ENCODE measurements at regions not wholly inside any gene's neighbourhood (a gene's known extent, or its start where the extent isn't known, plus 50 kb on each side); places are given as distances from the start of the nearest gene placed in this dataset.

- no peak overlapping the region for H3K4me3 Mint-ChIP-seq (ENCODE audit: unreplicated experiment)
- H3K27ac Mint-ChIP-seq (ENCODE audit: unreplicated experiment) = no peak overlapping the region
- H3K36me3 Mint-ChIP-seq (ENCODE audit: unreplicated experiment) = peaks cover 3% of the 10 kb centered on the region
- H3K9me3 Mint-ChIP-seq (ENCODE audit: unreplicated experiment) = peaks cover 2% of the 10 kb centered on the region
- H3K27me3 Mint-ChIP-seq (ENCODE audit: unreplicated experiment) = peaks cover 5% of the 10 kb centered on the region
- DNase-seq = no peak
- no peak for TF ChIP-seq CTCF (IDR thresholded peaks at IDR 0.05; ENCODE audit: partially characterized antibody, unreplicated experiment)
- no peaks in the 10 kb centered on the region for H3K4me1 Mint-ChIP-seq (ENCODE audit: low read depth, unreplicated experiment)
Observed at GRCh38 chr15:69590932-69591524, 138.4 kb downstream of the RPLP1 start.

GRCh38 chr15:69591905-69592508 is 139.4 kb downstream of the RPLP1 start:
- Mint-ChIP-seq H3K27me3 (ENCODE audit: unreplicated experiment) (peaks cover 3% of the 10 kb centered on the region), H3K36me3 (ENCODE audit: unreplicated experiment) (peaks cover 3% of the 10 kb centered on the region), H3K27ac (ENCODE audit: unreplicated experiment) (no peak overlapping the region), H3K4me3 (ENCODE audit: unreplicated experiment) (no peak overlapping the region), H3K9me3 (ENCODE audit: unreplicated experiment) (peaks cover 2% of the 10 kb centered on the region), H3K4me1 (ENCODE audit: low read depth, unreplicated experiment) (no peaks in the 10 kb centered on the region)
- no peak for TF ChIP-seq CTCF (IDR thresholded peaks at IDR 0.05; ENCODE audit: partially characterized antibody, unreplicated experiment)
- no peak for DNase-seq

GRCh38 chr15:69592954-69593353 is 140.3 kb downstream of the RPLP1 start:
- Mint-ChIP-seq H3K27me3 (ENCODE audit: unreplicated experiment) (peaks cover 5% of the 10 kb centered on the region), H3K4me3 (ENCODE audit: unreplicated experiment) (no peak overlapping the region), H3K36me3 (ENCODE audit: unreplicated experiment) (peaks cover 8% of the 10 kb centered on the region), H3K27ac (ENCODE audit: unreplicated experiment) (no peak overlapping the region), H3K4me1 (ENCODE audit: low read depth, unreplicated experiment) (no peaks in the 10 kb centered on the region), H3K9me3 (ENCODE audit: unreplicated experiment) (peaks cover 2% of the 10 kb centered on the region)
- no peak for TF ChIP-seq CTCF (IDR thresholded peaks at IDR 0.05; ENCODE audit: partially characterized antibody, unreplicated experiment)
- no peak for DNase-seq

- TF ChIP-seq CTCF (IDR thresholded peaks at IDR 0.05; ENCODE audit: partially characterized antibody, unreplicated experiment) = no peak
- H3K4me1 Mint-ChIP-seq (ENCODE audit: low read depth, unreplicated experiment) = no peaks in the 10 kb centered on the region
Observed at GRCh38 chr15:69593488-69593887, 140.9 kb downstream of the RPLP1 start.

More at GRCh38 chr15:69593488-69593887, 140.9 kb downstream of the RPLP1 start:
- Mint-ChIP-seq H3K4me3 (ENCODE audit: unreplicated experiment) (no peak overlapping the region), H3K27me3 (ENCODE audit: unreplicated experiment) (peaks cover 8% of the 10 kb centered on the region), H3K9me3 (ENCODE audit: unreplicated experiment) (peaks cover 2% of the 10 kb centered on the region), H3K27ac (ENCODE audit: unreplicated experiment) (no peak overlapping the region), H3K36me3 (ENCODE audit: unreplicated experiment) (peaks cover 11% of the 10 kb centered on the region)
- no peak for DNase-seq

Measured in glutamatergic neuron (in vitro differentiated cells).